Endothelial cell of umbilical vein (primary cell): ENCODE measurements at regions not wholly inside any gene's neighbourhood (a gene's known extent, or its start where the extent isn't known, plus 50 kb on each side); places are given as distances from the start of the nearest gene placed in this dataset.

ENCODE experiments used
- BruUV-seq: library from RNA; stranded (reverse); fragments of 400-500 nt; replicated peaks from 2 replicates; lab custom pipeline; 2021; lab: Mats Ljungman, UMichigan
- CTCF ChIA-PET: fragments of 300-600, 350-600 bp; sonication (Branson Sonifier 250); formaldehyde crosslinking; loops from one replicate; lab custom pipeline; 2021; ENCODE audit warnings: antibody characterized with exemption, inconsistent platforms; lab: Charles Lee
- POLR2A ChIA-PET: fragments of 300-600, 350-600 bp; sonication (Branson Sonifier 250); formaldehyde crosslinking; loops from one replicate; lab custom pipeline; 2021; ENCODE audit warnings: antibody characterized with exemption, inconsistent platforms; lab: Charles Lee
- DNase-seq: peaks from one replicate; pipeline ENCODE4 v3.0.0-alpha.2; 2011; ENCODE audit warnings: low read depth, low spot score
- FAIRE-seq: peaks from 2 replicates; lab custom pipeline; 2011; peaks lifted over from hg19 to GRCh38; lab: Jason Lieb, UNC
- H2AFZ ChIP-seq: 2 replicates; pipeline ENCODE4 v1.6.0; 2012; ENCODE audit warnings: low read depth, low read length, control low read depth, inconsistent platforms
- H3K27ac ChIP-seq: 2 replicates; pipeline ENCODE4 v1.5.1; 2011; ENCODE audit warnings: low read depth, mild to moderate bottlenecking, control low read depth, low read length, moderate library complexity; ENCODE audit not compliant: insufficient read depth
- H3K27me3 ChIP-seq, 2 experiments: 2 replicates each; pipeline versions ENCODE4 v1.6.0 to v1.6.1; 2011; ENCODE audit warnings: low read length in 2 of 2, mixed read lengths in 1 of 2; ENCODE audit not compliant: control insufficient read depth in 2 of 2, insufficient read depth in 2 of 2
- H3K36me3 ChIP-seq, 2 experiments: 2 replicates in 1 of 2; 3 replicates in 1 of 2; pipeline ENCODE4 v1.5.1; 2011; ENCODE audit warnings: low read length in 2 of 2, mild to moderate bottlenecking in 1 of 2, moderate library complexity in 1 of 2; ENCODE audit not compliant: control insufficient read depth in 2 of 2, insufficient read depth in 2 of 2; ENCODE audit errors: extremely low read depth in 1 of 2
- H3K4me1 ChIP-seq: 3 replicates; pipeline ENCODE4 v1.5.1; 2011; ENCODE audit warnings: mild to moderate bottlenecking, low read length; ENCODE audit not compliant: control insufficient read depth, insufficient read depth; ENCODE audit errors: extremely low read depth
- H3K4me2 ChIP-seq: 2 replicates; pipeline ENCODE4 v1.6.1; 2011; ENCODE audit warnings: low read length, control low read depth, mixed read lengths; ENCODE audit not compliant: insufficient read depth
- H3K4me3 ChIP-seq, 3 experiments: fragments of 200-600 bp in 1 of 3; sonication (generic), shearing (Covaris generic) in 1 of 3; replicated peaks in 1 of 3; 2 replicates each; pipeline ENCODE4 v1.5.1; 2011 to 2016; ENCODE audit warnings: control low read depth in 3 of 3, low read length in 3 of 3, mild to moderate bottlenecking in 2 of 3, inconsistent platforms in 1 of 3, low read depth in 1 of 3, moderate library complexity in 1 of 3; ENCODE audit not compliant: insufficient read depth in 1 of 3
- H3K79me2 ChIP-seq: 2 replicates; pipeline ENCODE4 v1.6.0; 2012; ENCODE audit warnings: low read length, inconsistent platforms; ENCODE audit not compliant: control insufficient read depth, insufficient read depth
- H3K9ac ChIP-seq: replicated peaks from 2 replicates; pipeline ENCODE3; 2011; ENCODE audit warnings: low read length, control low read depth; ENCODE audit not compliant: insufficient read depth; ENCODE audit errors: extremely low read depth
- H3K9me1 ChIP-seq: replicated peaks from 3 replicates; pipeline ENCODE4 v1.6.0; 2011; ENCODE audit warnings: mild to moderate bottlenecking, low read length; ENCODE audit not compliant: control insufficient read depth, insufficient read depth; ENCODE audit errors: extremely low read depth
- H3K9me3 ChIP-seq: replicated peaks from 2 replicates; pipeline ENCODE4 v1.5.1; 2012; ENCODE audit warnings: low read length, inconsistent platforms; ENCODE audit not compliant: control insufficient read depth, insufficient read depth
- H4K20me1 ChIP-seq: replicated peaks from 2 replicates; pipeline ENCODE3; 2011; ENCODE audit warnings: mild to moderate bottlenecking, low read length; ENCODE audit not compliant: control insufficient read depth, insufficient read depth; ENCODE audit errors: extremely low read depth
- CTCF ChIP-seq, 2 donors: IDR thresholded peaks; 1 replicate in 1 of 2; 2 replicates in 1 of 2; pipeline ENCODE4 v1.5.1; 2011; ENCODE audit warnings: low read length in 2 of 2, mild to moderate bottlenecking in 2 of 2, moderate library complexity in 2 of 2, control low read depth in 1 of 2, inconsistent platforms in 1 of 2, low read depth in 1 of 2; ENCODE audit not compliant: insufficient read depth in 1 of 2; ENCODE audit errors: extremely low read depth in 1 of 2
- EZH2 ChIP-seq: IDR thresholded peaks from 2 replicates; pipeline ENCODE4 v1.6.1; 2012; ENCODE audit warnings: borderline replicate concordance, low read depth, mild to moderate bottlenecking, moderate library complexity, low read length, inconsistent platforms; ENCODE audit not compliant: severe bottlenecking
- FOS ChIP-seq: IDR thresholded peaks from 2 replicates; pipeline ENCODE4 v1.6.1; 2011; ENCODE audit warnings: mild to moderate bottlenecking, low read length, moderate library complexity, borderline replicate concordance; ENCODE audit not compliant: insufficient read depth
- GATA2 ChIP-seq: IDR thresholded peaks from 2 replicates; pipeline ENCODE4 v1.7.0; 2011; ENCODE audit warnings: low read depth, mild to moderate bottlenecking, moderate library complexity, mixed read lengths, low read length; ENCODE audit not compliant: insufficient read length, insufficient read depth
- JUN ChIP-seq: IDR thresholded peaks from 2 replicates; pipeline ENCODE4 v1.6.1; 2011; ENCODE audit warnings: borderline replicate concordance, low read depth; ENCODE audit not compliant: insufficient read length, insufficient read depth
- MAX ChIP-seq: IDR thresholded peaks from 2 replicates; pipeline ENCODE4 v1.6.1; 2011; ENCODE audit not compliant: insufficient read depth, insufficient read length
- MYC ChIP-seq: IDR thresholded peaks from one replicate; pipeline ENCODE4 v1.6.1; 2011; ENCODE audit warnings: mild to moderate bottlenecking, low read depth, low read length
- POLR2A ChIP-seq: IDR thresholded peaks from 2 replicates; pipeline ENCODE4 v1.6.1; 2012; ENCODE audit warnings: low read depth, mild to moderate bottlenecking, control low read depth, low read length
- POLR2AphosphoS5 ChIP-seq: IDR thresholded peaks from 2 replicates; pipeline ENCODE4 v1.6.1; 2012; ENCODE audit warnings: low read depth, mild to moderate bottlenecking, control low read depth, low read length, moderate library complexity; ENCODE audit not compliant: insufficient read depth
- dilution Hi-C: fragments of 300-500 bp; cut with MboI; formaldehyde crosslinking; loops from one replicate; pipeline ENCODE4 v1.15.0; 2019; ENCODE audit warnings: low sequenced_read_pairs; ENCODE audit not compliant: extremely low pct_ligation_motif_present
- intact Hi-C: fragments of 100-400 bp; cut with micrococcal nuclease; formaldehyde crosslinking; loops from one replicate; pipeline ENCODE4 v1.10.0; 2022

- POLR2A ChIA-PET: no interaction called here
- no peaks in the 10 kb centered on the region for H3K9me1 ChIP-seq
- CTCF ChIA-PET: no interaction called here
- no TSS peak for BruUV-seq
- H3K9ac ChIP-seq: no peak overlapping the region
- dilution Hi-C loops: no loop called here
- TF ChIP-seq MAX (no peak), GATA2 (no peak), POLR2AphosphoS5 (no peak), POLR2A (no peak)
- H2AFZ ChIP-seq: no peak overlapping the region
- no peaks in the 10 kb centered on the region for H3K9me3 ChIP-seq
- H3K4me1 ChIP-seq: no peaks in the 10 kb centered on the region
- no peak overlapping the region for H3K27ac ChIP-seq
- no peaks in the 10 kb centered on the region for H4K20me1 ChIP-seq
- H3K27me3 ChIP-seq: no peaks in the 10 kb centered on the region
- no peaks in the 10 kb centered on the region for H3K79me2 ChIP-seq
- H3K4me3 ChIP-seq: no peak overlapping the region
- no peak overlapping the region for H3K4me2 ChIP-seq
- intact Hi-C loops: no loop called here
- DNase-seq (no peak), FAIRE-seq (no peak)
- no peaks in the 10 kb centered on the region for H3K36me3 ChIP-seq
Measured at GRCh38 chr13:106186366-106187030, 349.0 kb downstream of the EFNB2 start.

- intact Hi-C loops (no loop called here), dilution Hi-C loops (no loop called here)
- Histone ChIP-seq H3K9me1 (no peaks in the 10 kb centered on the region), H3K27ac (no peak overlapping the region), H3K4me3 (no peak overlapping the region), H3K36me3 (no peaks in the 10 kb centered on the region), H3K27me3 (no peaks in the 10 kb centered on the region), H3K9ac (no peak overlapping the region), H2AFZ (no peak overlapping the region), H4K20me1 (no peaks in the 10 kb centered on the region), H3K9me3 (no peaks in the 10 kb centered on the region), H3K4me2 (no peak overlapping the region), H3K79me2 (no peaks in the 10 kb centered on the region), H3K4me1 (no peaks in the 10 kb centered on the region)
- no TSS peak for BruUV-seq
- TF ChIP-seq POLR2AphosphoS5 (no peak), EZH2 (no peak), MAX (no peak), FOS (no peak), JUN (no peak), POLR2A (no peak), CTCF (IDR thresholded peaks at IDR 0.05; ENCODE audit: extremely low read depth in 1 of 2, insufficient read depth in 1 of 2, low read depth in 1 of 2, low read length in 2 of 2) (no peak), GATA2 (no peak), MYC (no peak)
- DNase-seq (no peak), FAIRE-seq (no peak)
- CTCF ChIA-PET: no interaction called here
- POLR2A ChIA-PET: no interaction called here
Measured at GRCh38 chr13:106184790-106185189, 350.7 kb downstream of the EFNB2 start.
